Rectal smooth muscle tissue (tissue), 1 donor: ENCODE measurements at regions not wholly inside any gene's neighbourhood (a gene's known extent, or its start where the extent isn't known, plus 50 kb on each side); places are given as distances from the start of the nearest gene placed in this dataset.
A peak's percentile ranks its signal among the peaks of the same experiment; 100 is the strongest.

Experiments used
- H3K27ac ChIP-seq: one replicate; pipeline ENCODE4 v1.7.0; 2013; ENCODE audit warnings: low read depth, low read length, inconsistent platforms
- H3K27me3 ChIP-seq: one replicate; pipeline ENCODE4 v1.7.0; 2013; ENCODE audit warnings: low read length; ENCODE audit not compliant: control insufficient read depth, insufficient read depth
- H3K36me3 ChIP-seq: one replicate; pipeline ENCODE4 v1.7.0; 2013; ENCODE audit warnings: low read length; ENCODE audit not compliant: control insufficient read depth, insufficient read depth
- H3K4me1 ChIP-seq: one replicate; pipeline ENCODE4 v1.7.0; 2013; ENCODE audit warnings: low read length; ENCODE audit not compliant: control insufficient read depth, insufficient read depth
- H3K4me3 ChIP-seq: one replicate; pipeline ENCODE4 v1.7.0; 2013; ENCODE audit warnings: low read length
- H3K9ac ChIP-seq: one replicate; pipeline ENCODE4 v1.7.0; 2013; ENCODE audit warnings: low read length

- H3K9ac ChIP-seq: no peak overlapping the region
- H3K4me3 ChIP-seq: no peak overlapping the region
- no peak overlapping the region for H3K27ac ChIP-seq
- no peaks in the 10 kb centered on the region for H3K27me3 ChIP-seq
- no peaks in the 10 kb centered on the region for H3K36me3 ChIP-seq
- no peaks in the 10 kb centered on the region for H3K4me1 ChIP-seq
Observed at GRCh38 chr21:35227786-35228185, 178.7 kb upstream of the RUNX1 start.

- H3K27ac ChIP-seq: no peak overlapping the region
- H3K36me3 ChIP-seq: no peaks in the 10 kb centered on the region
- no peaks in the 10 kb centered on the region for H3K27me3 ChIP-seq
- no peak overlapping the region for H3K9ac ChIP-seq
- no peak overlapping the region for H3K4me3 ChIP-seq
- no peaks in the 10 kb centered on the region for H3K4me1 ChIP-seq
Observed at GRCh38 chr21:35226968-35227744, 178.1 kb upstream of the RUNX1 start.

- no peaks in the 10 kb centered on the region for H3K27me3 ChIP-seq
- H3K4me3 ChIP-seq: no peak overlapping the region
- H3K9ac ChIP-seq: no peak overlapping the region
- no peaks in the 10 kb centered on the region for H3K36me3 ChIP-seq
- H3K27ac ChIP-seq: no peak overlapping the region
- H3K4me1 ChIP-seq: no peaks in the 10 kb centered on the region
Observed at GRCh38 chr21:35226328-35226727, 177.2 kb upstream of the RUNX1 start.

- no peaks in the 10 kb centered on the region for H3K36me3 ChIP-seq
- H3K27ac ChIP-seq: no peak overlapping the region
- no peaks in the 10 kb centered on the region for H3K27me3 ChIP-seq
- H3K4me3 ChIP-seq: no peak overlapping the region
- H3K4me1 ChIP-seq: no peaks in the 10 kb centered on the region
- H3K9ac ChIP-seq: peak overlapping the region; percentile 21
Observed at GRCh38 chr21:35225573-35225972, 176.5 kb upstream of the RUNX1 start.

- Histone ChIP-seq H3K4me3 (no peak overlapping the region), H3K4me1 (no peaks in the 10 kb centered on the region), H3K27me3 (no peaks in the 10 kb centered on the region), H3K36me3 (no peaks in the 10 kb centered on the region), H3K9ac (no peak overlapping the region), H3K27ac (no peak overlapping the region)
Observed at GRCh38 chr21:35223480-35224156, 174.5 kb upstream of the RUNX1 start.

- no peaks in the 10 kb centered on the region for H3K27me3 ChIP-seq
- H3K4me3 ChIP-seq: no peak overlapping the region
- no peaks in the 10 kb centered on the region for H3K36me3 ChIP-seq
- H3K27ac ChIP-seq: no peak overlapping the region
- no peak overlapping the region for H3K9ac ChIP-seq
- H3K4me1 ChIP-seq: no peaks in the 10 kb centered on the region
Observed at GRCh38 chr21:35222541-35222941, 173.4 kb upstream of the RUNX1 start.

- Histone ChIP-seq H3K27ac (no peak overlapping the region), H3K27me3 (no peaks in the 10 kb centered on the region), H3K4me1 (no peaks in the 10 kb centered on the region), H3K9ac (no peak overlapping the region), H3K36me3 (no peaks in the 10 kb centered on the region), H3K4me3 (no peak overlapping the region)
Observed at GRCh38 chr21:35222021-35222420, 172.9 kb upstream of the RUNX1 start.

- no peaks in the 10 kb centered on the region for H3K4me1 ChIP-seq
- H3K36me3 ChIP-seq: no peaks in the 10 kb centered on the region
- no peak overlapping the region for H3K27ac ChIP-seq
- H3K4me3 ChIP-seq: no peak overlapping the region
- H3K27me3 ChIP-seq: no peaks in the 10 kb centered on the region
- no peak overlapping the region for H3K9ac ChIP-seq
Observed at GRCh38 chr21:35220301-35220700, 171.2 kb upstream of the RUNX1 start.

- no peak overlapping the region for H3K9ac ChIP-seq
- no peak overlapping the region for H3K27ac ChIP-seq
- H3K27me3 ChIP-seq: no peaks in the 10 kb centered on the region
- no peaks in the 10 kb centered on the region for H3K4me1 ChIP-seq
- H3K4me3 ChIP-seq: no peak overlapping the region
- no peaks in the 10 kb centered on the region for H3K36me3 ChIP-seq
Observed at GRCh38 chr21:35219719-35220118, 170.6 kb upstream of the RUNX1 start.

GRCh38 chr21:35219291-35219690, 170.2 kb upstream of the RUNX1 start:
- Histone ChIP-seq H3K9ac (no peak overlapping the region), H3K4me3 (no peak overlapping the region), H3K4me1 (no peaks in the 10 kb centered on the region), H3K27ac (no peak overlapping the region), H3K27me3 (no peaks in the 10 kb centered on the region), H3K36me3 (no peaks in the 10 kb centered on the region)

- no peak overlapping the region for H3K27ac ChIP-seq
- H3K4me1 ChIP-seq: no peaks in the 10 kb centered on the region
- no peaks in the 10 kb centered on the region for H3K27me3 ChIP-seq
- H3K9ac ChIP-seq: no peak overlapping the region
- no peaks in the 10 kb centered on the region for H3K36me3 ChIP-seq
- H3K4me3 ChIP-seq: no peak overlapping the region
Observed at GRCh38 chr21:35217504-35218060, 168.5 kb upstream of the RUNX1 start.

- Histone ChIP-seq H3K9ac (no peak overlapping the region), H3K36me3 (no peaks in the 10 kb centered on the region), H3K27me3 (no peaks in the 10 kb centered on the region), H3K27ac (no peak overlapping the region), H3K4me1 (no peaks in the 10 kb centered on the region), H3K4me3 (no peak overlapping the region)
Observed at GRCh38 chr21:35216996-35217395, 167.9 kb upstream of the RUNX1 start.

- H3K4me1 ChIP-seq: no peaks in the 10 kb centered on the region
- H3K9ac ChIP-seq: no peak overlapping the region
- H3K36me3 ChIP-seq: no peaks in the 10 kb centered on the region
- no peaks in the 10 kb centered on the region for H3K27me3 ChIP-seq
- no peak overlapping the region for H3K27ac ChIP-seq
- H3K4me3 ChIP-seq: no peak overlapping the region
Observed at GRCh38 chr21:35215870-35216269, 166.8 kb upstream of the RUNX1 start.
